ENCODE measurements at regions not wholly inside any gene's neighbourhood (a gene's known extent, or its start where the extent isn't known, plus 50 kb on each side); places are given as distances from the start of the nearest gene placed in this dataset.

GRCh38 chr1:188826800-188827199, 1650.9 kb downstream of the BRINP3 start:
- no peak for TF ChIP-seq POLR2A (IDR thresholded peaks at IDR 0.05)
- no peak for TF ChIP-seq CTCF (IDR thresholded peaks at IDR 0.05)

All from right lobe of liver (tissue), 4 donors.